IMR-90 (cell line): ENCODE measurements at regions not wholly inside any gene's neighbourhood (a gene's known extent, or its start where the extent isn't known, plus 50 kb on each side); places are given as distances from the start of the nearest gene placed in this dataset.
A peak's percentile ranks its signal among the peaks of the same experiment; 100 is the strongest.

Experiments used
- ATAC-seq: fragments of 200-7000 bp; cut with Tn5 transposase; 2 replicates; pipeline ENCODE4 v1.9.1; 2020; ENCODE audit warnings: low read depth, mild to moderate bottlenecking, moderate library complexity
- BruUV-seq: library from RNA; stranded (reverse); fragments of 400-500 nt; replicated peaks from 2 replicates; lab custom pipeline; 2021; lab: Mats Ljungman, UMichigan
- CTCF ChIA-PET: fragments of 300-600 bp; formaldehyde crosslinking; extraction: SDS; loops from one replicate; lab custom pipeline; 2021; ENCODE audit warnings: antibody characterized with exemption; lab: Yijun Ruan, JAX
- POLR2A ChIA-PET: fragments of 300-600 bp; sonication (Branson Sonifier 250); formaldehyde crosslinking; loops from one replicate; lab custom pipeline; 2022; ENCODE audit warnings: antibody characterized with exemption; ENCODE audit not compliant: unreplicated experiment; lab: Charles Lee
- DNase-seq: peaks from one replicate; pipeline ENCODE4 v3.0.0; 2013
- H2AFZ ChIP-seq: replicated peaks from 2 replicates; pipeline ENCODE3; 2013; ENCODE audit warnings: low read length, mild to moderate bottlenecking; ENCODE audit not compliant: poor library complexity
- H2AK5ac ChIP-seq: 2 replicates; pipeline ENCODE4 v1.6.1; 2013; ENCODE audit warnings: low read depth, low read length, inconsistent platforms
- H2AK9ac ChIP-seq: replicated peaks from 2 replicates; pipeline ENCODE3; 2013; ENCODE audit warnings: mild to moderate bottlenecking, low read depth, low read length, moderate library complexity; ENCODE audit not compliant: poor library complexity
- H2BK120ac ChIP-seq: 2 replicates; pipeline ENCODE4 v1.6.1; 2013; ENCODE audit warnings: low read depth, low read length, inconsistent platforms
- H2BK15ac ChIP-seq: 3 replicates; pipeline ENCODE4 v1.6.1; 2013; ENCODE audit warnings: low read depth, low read length, inconsistent platforms
- H2BK20ac ChIP-seq: 2 replicates; pipeline ENCODE4 v1.6.1; 2013; ENCODE audit warnings: low read depth, mild to moderate bottlenecking, inconsistent platforms, low read length, moderate library complexity
- H2BK5ac ChIP-seq: 2 replicates; pipeline ENCODE4 v1.6.1; 2013; ENCODE audit warnings: mild to moderate bottlenecking, low read depth, low read length, inconsistent platforms; ENCODE audit not compliant: poor library complexity, severe bottlenecking
- H3K14ac ChIP-seq: replicated peaks from 2 replicates; pipeline ENCODE4 v1.6.1; 2013; ENCODE audit warnings: low read depth, low read length, inconsistent platforms
- H3K18ac ChIP-seq: 2 replicates; pipeline ENCODE4 v1.6.1; 2013; ENCODE audit warnings: low read depth, low read length, control low read depth
- H3K23ac ChIP-seq: 2 replicates; pipeline ENCODE4 v1.6.1; 2013; ENCODE audit warnings: low read depth, low read length, inconsistent platforms
- H3K27ac ChIP-seq: 2 replicates; pipeline ENCODE4 v1.5.1; 2013; ENCODE audit warnings: mild to moderate bottlenecking, control low read depth, low read length; ENCODE audit not compliant: insufficient read depth
- H3K27me3 ChIP-seq: 2 replicates; pipeline ENCODE4 v1.6.1; 2013; ENCODE audit warnings: low read length; ENCODE audit not compliant: control insufficient read depth, insufficient read depth
- H3K36me3 ChIP-seq: 2 replicates; pipeline ENCODE4 v1.6.1; 2013; ENCODE audit warnings: low read length, mixed read lengths; ENCODE audit not compliant: control insufficient read depth, insufficient read depth
- H3K4ac ChIP-seq: 2 replicates; pipeline ENCODE4 v1.6.1; 2013; ENCODE audit warnings: low read depth, low read length, inconsistent platforms
- H3K4me1 ChIP-seq: 2 replicates; pipeline ENCODE4 v1.6.1; 2013; ENCODE audit warnings: low read length, mixed read lengths; ENCODE audit not compliant: control insufficient read depth, insufficient read depth
- H3K4me2 ChIP-seq: 2 replicates; pipeline ENCODE4 v1.6.1; 2013; ENCODE audit warnings: low read depth, mild to moderate bottlenecking, control low read depth, low read length, moderate library complexity
- H3K4me3 ChIP-seq: 2 replicates; pipeline ENCODE4 v1.5.1; 2013; ENCODE audit warnings: low read depth, mild to moderate bottlenecking, control low read depth, low read length, moderate library complexity; ENCODE audit not compliant: insufficient read depth
- H3K56ac ChIP-seq: 2 replicates; pipeline ENCODE4 v1.6.1; 2013; ENCODE audit warnings: low read length, inconsistent platforms; ENCODE audit not compliant: insufficient read depth; ENCODE audit errors: extremely low read depth
- H3K79me1 ChIP-seq, 2 experiments: 2 replicates each; pipeline ENCODE4 v1.6.1; 2013; ENCODE audit warnings: low read length in 2 of 2, inconsistent platforms in 1 of 2, low read depth in 1 of 2
- H3K9ac ChIP-seq: 2 replicates; pipeline ENCODE4 v1.6.1; 2013; ENCODE audit warnings: low read depth, low read length, control low read depth
- H3K9me1 ChIP-seq: 2 replicates; pipeline ENCODE4 v1.6.1; 2013; ENCODE audit warnings: low read length, inconsistent platforms; ENCODE audit not compliant: insufficient read depth
- H3K9me3 ChIP-seq: 2 replicates; pipeline ENCODE4 v1.6.1; 2013; ENCODE audit warnings: low read length; ENCODE audit not compliant: control insufficient read depth, insufficient read depth
- H4K20me1 ChIP-seq: 2 replicates; pipeline ENCODE4 v1.6.1; 2013; ENCODE audit warnings: low read length, inconsistent platforms; ENCODE audit not compliant: insufficient read depth
- H4K5ac ChIP-seq: 2 replicates; pipeline ENCODE4 v1.6.1; 2013; ENCODE audit warnings: mild to moderate bottlenecking, low read depth, low read length, control low read depth
- H4K8ac ChIP-seq, 2 experiments: 2 replicates each; pipeline ENCODE4 v1.6.1; 2013; ENCODE audit warnings: low read depth in 2 of 2, low read length in 2 of 2, control low read depth in 1 of 2, inconsistent platforms in 1 of 2
- H4K91ac ChIP-seq: 2 replicates; pipeline ENCODE4 v1.6.1; 2013; ENCODE audit warnings: low read depth, low read length, inconsistent platforms; ENCODE audit not compliant: insufficient read depth
- CEBPB ChIP-seq: IDR thresholded peaks from 2 replicates; pipeline ENCODE4 v1.6.1; 2012; ENCODE audit warnings: low read depth, low read length, improper control_type of control experiment
- CHD1 ChIP-seq: IDR thresholded peaks from 2 replicates; pipeline ENCODE4 v1.6.1; 2012; ENCODE audit warnings: low read depth, low read length, improper control_type of control experiment
- ELK1 ChIP-seq: fragments of 150-350 bp; IDR thresholded peaks from 2 replicates; pipeline ENCODE4 v1.6.1; 2016; ENCODE audit warnings: low read depth, mild to moderate bottlenecking, low read length, moderate library complexity, borderline replicate concordance
- FOS ChIP-seq: fragments of 150-350 bp; IDR thresholded peaks from 2 replicates; pipeline ENCODE4 v1.6.1; 2016; ENCODE audit warnings: low read depth, low read length
- MAFK ChIP-seq: IDR thresholded peaks from 2 replicates; pipeline ENCODE4 v1.6.1; 2012; ENCODE audit warnings: low read depth, low read length, improper control_type of control experiment
- MXI1 ChIP-seq: IDR thresholded peaks from 2 replicates; pipeline ENCODE4 v1.6.1; 2012; ENCODE audit warnings: low read depth, mild to moderate bottlenecking, low read length, moderate library complexity, borderline replicate concordance
- NFE2L2 ChIP-seq: fragments of 150-350 bp; IDR thresholded peaks from 2 replicates; pipeline ENCODE4 v1.6.1; 2016; ENCODE audit warnings: low read depth, mild to moderate bottlenecking, low read length
- RCOR1 ChIP-seq: IDR thresholded peaks from 2 replicates; pipeline ENCODE4 v1.6.1; 2012; ENCODE audit warnings: mild to moderate bottlenecking, low read length, improper control_type of control experiment; ENCODE audit not compliant: insufficient replicate concordance
- RFX5 ChIP-seq: IDR thresholded peaks from 2 replicates; pipeline ENCODE4 v1.8.0; 2012; ENCODE audit warnings: low read depth, mild to moderate bottlenecking, low read length, moderate library complexity
- SMC3 ChIP-seq: fragments of 150-350 bp; IDR thresholded peaks from 2 replicates; pipeline ENCODE4 v1.6.1; 2016; ENCODE audit warnings: low read depth, mild to moderate bottlenecking, antibody characterized with exemption, low read length, moderate library complexity
- WGBS, 2 experiments: methylation state at CpG; one replicate each; pipeline versions ENCODE4 v1.1.5 to v1.1.7; 2013; ENCODE audit warnings: missing lambda C conversion rate in 2 of 2; ENCODE audit not compliant: insufficient read length in 1 of 2; ENCODE audit errors: extremely low coverage in 2 of 2; 5-methylcytosine and 5-hydroxymethylcytosine counted together
- dilution Hi-C: fragments of 300-500 bp; cut with HindIII; formaldehyde crosslinking; loops from one replicate; pipeline ENCODE4 v1.14.3; 2018; ENCODE audit warnings: low sequenced_read_pairs; ENCODE audit not compliant: unreplicated experiment
- in situ Hi-C: fragments of 300-500 bp; cut with MboI; formaldehyde crosslinking; loops from 3 replicates; pipeline ENCODE4 v1.14.3; 2019; ENCODE audit warnings: low sequenced_read_pairs, inconsistent platforms, mixed read lengths
- intact Hi-C: fragments of 100-400 bp; cut with micrococcal nuclease; formaldehyde crosslinking; loops from 2 replicates; pipeline ENCODE4 v1.10.0; 2022

GRCh38 chr6:135624402-135625295 lies 127.1 kb upstream of the AHI1 start:
- POLR2A ChIA-PET, result no interaction called here
- Histone ChIP-seq H3K9ac (no peak overlapping the region), H3K23ac (no peak overlapping the region), H2BK120ac (no peak overlapping the region), H4K91ac (no peak overlapping the region), H2AK9ac (no peak overlapping the region), H4K5ac (no peak overlapping the region), H3K9me1 (no peaks in the 10 kb centered on the region), H3K14ac (no peak overlapping the region), H3K56ac (no peak overlapping the region), H3K4me3 (no peak overlapping the region), H3K27me3 (no peaks in the 10 kb centered on the region), H3K4me2 (no peak overlapping the region), H4K20me1 (no peaks in the 10 kb centered on the region), H4K8ac (no peak overlapping the region), H2AK5ac (no peak overlapping the region), H2BK5ac (no peak overlapping the region), H3K4ac (no peak overlapping the region), H3K9me3 (no peaks in the 10 kb centered on the region), H3K27ac (no peak overlapping the region), H3K18ac (peak overlapping the region; percentile 23; the same call in 1 of the 2 replicates), H2AFZ (no peak overlapping the region), H2BK20ac (no peak overlapping the region), H3K79me1 (no peaks in the 10 kb centered on the region), H3K36me3 (no peaks in the 10 kb centered on the region), H2BK15ac (no peak overlapping the region), H3K4me1 (peaks cover 5% of the 10 kb centered on the region; the same call in 1 of the 2 replicates)
- TF ChIP-seq CEBPB (no peak), SMC3 (no peak), MXI1 (no peak), FOS (no peak), RFX5 (no peak), MAFK (no peak), NFE2L2 (no peak), RCOR1 (no peak), CHD1 (no peak), ELK1 (no peak)
- in situ Hi-C loops (no loop called here), dilution Hi-C loops (no loop called here), intact Hi-C loops (no loop called here)
- WGBS, 2 experiments, result no CpG with 5 or more reads among the region's 9 CpGs
- BruUV-seq, result no TSS peak
- DNase-seq (peak; percentile 46), ATAC-seq (no peak; the same call in 1 of the 2 replicates)
- CTCF ChIA-PET, result interaction anchor here (0.5 kb wide), 1 partner anchor 84 kb away, joined by 3 read pairs; no protein-coding TSS in a partner anchor
